IPS-18a (cell line): ENCODE measurements at regions not wholly inside any gene's neighbourhood (a gene's known extent, or its start where the extent isn't known, plus 50 kb on each side); places are given as distances from the start of the nearest gene placed in this dataset.

Source experiments
- H3K27ac ChIP-seq: one replicate; pipeline ENCODE4 v1.5.1; 2013; ENCODE audit warnings: low read length
- H3K27me3 ChIP-seq: one replicate; pipeline ENCODE4 v1.6.1; 2013; ENCODE audit warnings: mild to moderate bottlenecking, low read length; ENCODE audit not compliant: control insufficient read depth, insufficient read depth
- H3K36me3 ChIP-seq: one replicate; pipeline ENCODE4 v1.6.1; 2013; ENCODE audit warnings: low read depth, low read length; ENCODE audit not compliant: control insufficient read depth
- H3K4me1 ChIP-seq: one replicate; pipeline ENCODE4 v1.6.1; 2013; ENCODE audit warnings: low read depth, low read length; ENCODE audit not compliant: control insufficient read depth
- H3K4me3 ChIP-seq: one replicate; pipeline ENCODE4 v1.5.1; 2013; ENCODE audit warnings: low read length
- H3K9ac ChIP-seq: one replicate; pipeline ENCODE4 v1.6.1; 2013; ENCODE audit warnings: mild to moderate bottlenecking, low read length, moderate library complexity
- H3K9me3 ChIP-seq: one replicate; pipeline ENCODE4 v1.6.1; 2013; ENCODE audit warnings: low read depth, low read length; ENCODE audit not compliant: control insufficient read depth

- no peaks in the 10 kb centered on the region for H3K27me3 ChIP-seq
- H3K9ac ChIP-seq = no peak overlapping the region
- no peaks in the 10 kb centered on the region for H3K36me3 ChIP-seq
- no peak overlapping the region for H3K4me3 ChIP-seq
- H3K27ac ChIP-seq = no peak overlapping the region
- no peaks in the 10 kb centered on the region for H3K9me3 ChIP-seq
- no peaks in the 10 kb centered on the region for H3K4me1 ChIP-seq
These were observed 91.4 kb downstream of the SUDS3 start for GRCh38 chr12:118467641-118468305.

- no peak overlapping the region for H3K4me3 ChIP-seq
These were observed 96.6 kb downstream of the SUDS3 start for GRCh38 chr12:118472940-118473339.

GRCh38 chr12:118480235-118480634, 103.9 kb downstream of the SUDS3 start:
- Histone ChIP-seq H3K9me3 (no peaks in the 10 kb centered on the region), H3K36me3 (no peaks in the 10 kb centered on the region), H3K9ac (no peak overlapping the region), H3K4me1 (peaks cover 3% of the 10 kb centered on the region), H3K27me3 (no peaks in the 10 kb centered on the region), H3K4me3 (no peak overlapping the region), H3K27ac (no peak overlapping the region)

More at GRCh38 chr12:118472940-118473339, 96.6 kb downstream of the SUDS3 start:
- H3K27ac ChIP-seq = no peak overlapping the region
- no peak overlapping the region for H3K9ac ChIP-seq
- no peaks in the 10 kb centered on the region for H3K36me3 ChIP-seq
- H3K9me3 ChIP-seq = no peaks in the 10 kb centered on the region
- no peaks in the 10 kb centered on the region for H3K4me1 ChIP-seq
- no peaks in the 10 kb centered on the region for H3K27me3 ChIP-seq

- H3K4me3 ChIP-seq = no peak overlapping the region
- H3K36me3 ChIP-seq = no peaks in the 10 kb centered on the region
- H3K27me3 ChIP-seq = no peaks in the 10 kb centered on the region
- H3K9ac ChIP-seq = no peak overlapping the region
- H3K27ac ChIP-seq = no peak overlapping the region
- no peaks in the 10 kb centered on the region for H3K4me1 ChIP-seq
- no peaks in the 10 kb centered on the region for H3K9me3 ChIP-seq
These were observed 111.7 kb downstream of the SUDS3 start for GRCh38 chr12:118488034-118488433.

GRCh38 chr12:118493962-118494361, 117.6 kb downstream of the SUDS3 start:
- Histone ChIP-seq H3K4me1 (no peaks in the 10 kb centered on the region), H3K9ac (no peak overlapping the region), H3K4me3 (no peak overlapping the region), H3K27ac (no peak overlapping the region), H3K27me3 (no peaks in the 10 kb centered on the region), H3K36me3 (no peaks in the 10 kb centered on the region), H3K9me3 (no peaks in the 10 kb centered on the region)

- Histone ChIP-seq H3K9me3 (no peaks in the 10 kb centered on the region), H3K27ac (no peak overlapping the region), H3K27me3 (no peaks in the 10 kb centered on the region), H3K36me3 (no peaks in the 10 kb centered on the region), H3K9ac (no peak overlapping the region), H3K4me1 (no peaks in the 10 kb centered on the region), H3K4me3 (no peak overlapping the region)
These were observed 118.4 kb downstream of the SUDS3 start for GRCh38 chr12:118494776-118495175.

GRCh38 chr12:118495296-118495695, 118.9 kb downstream of the SUDS3 start:
- Histone ChIP-seq H3K4me3 (no peak overlapping the region), H3K9me3 (no peaks in the 10 kb centered on the region), H3K27me3 (no peaks in the 10 kb centered on the region), H3K9ac (no peak overlapping the region), H3K36me3 (no peaks in the 10 kb centered on the region), H3K4me1 (no peaks in the 10 kb centered on the region), H3K27ac (no peak overlapping the region)

- no peak overlapping the region for H3K4me3 ChIP-seq
- no peak overlapping the region for H3K27ac ChIP-seq
- H3K9me3 ChIP-seq = no peaks in the 10 kb centered on the region
- H3K36me3 ChIP-seq = no peaks in the 10 kb centered on the region
- H3K9ac ChIP-seq = no peak overlapping the region
- H3K4me1 ChIP-seq = no peaks in the 10 kb centered on the region
- no peaks in the 10 kb centered on the region for H3K27me3 ChIP-seq
These were observed 121.8 kb downstream of the SUDS3 start for GRCh38 chr12:118498171-118498570.

GRCh38 chr12:118500299-118500698, 123.9 kb downstream of the SUDS3 start:
- H3K27ac ChIP-seq = no peak overlapping the region
- no peaks in the 10 kb centered on the region for H3K9me3 ChIP-seq
- H3K4me1 ChIP-seq = no peaks in the 10 kb centered on the region
- no peaks in the 10 kb centered on the region for H3K27me3 ChIP-seq
- no peak overlapping the region for H3K9ac ChIP-seq
- no peak overlapping the region for H3K4me3 ChIP-seq
- H3K36me3 ChIP-seq = no peaks in the 10 kb centered on the region

GRCh38 chr12:118501489-118501888, 125.1 kb downstream of the SUDS3 start:
- no peaks in the 10 kb centered on the region for H3K36me3 ChIP-seq
- no peaks in the 10 kb centered on the region for H3K4me1 ChIP-seq
- no peaks in the 10 kb centered on the region for H3K27me3 ChIP-seq
- H3K27ac ChIP-seq = no peak overlapping the region
- H3K9ac ChIP-seq = no peak overlapping the region
- H3K4me3 ChIP-seq = no peak overlapping the region
- H3K9me3 ChIP-seq = no peaks in the 10 kb centered on the region

- no peaks in the 10 kb centered on the region for H3K27me3 ChIP-seq
- no peak overlapping the region for H3K4me3 ChIP-seq
- no peaks in the 10 kb centered on the region for H3K9me3 ChIP-seq
- H3K9ac ChIP-seq = no peak overlapping the region
- H3K4me1 ChIP-seq = no peaks in the 10 kb centered on the region
- H3K36me3 ChIP-seq = no peaks in the 10 kb centered on the region
- no peak overlapping the region for H3K27ac ChIP-seq
These were observed 127.1 kb downstream of the SUDS3 start for GRCh38 chr12:118503476-118503875.

GRCh38 chr12:118512669-118513068, 136.3 kb downstream of the SUDS3 start:
- no peak overlapping the region for H3K4me3 ChIP-seq
- no peaks in the 10 kb centered on the region for H3K27me3 ChIP-seq
- H3K9me3 ChIP-seq = no peaks in the 10 kb centered on the region
- no peak overlapping the region for H3K27ac ChIP-seq
- no peaks in the 10 kb centered on the region for H3K4me1 ChIP-seq
- H3K9ac ChIP-seq = no peak overlapping the region
- no peaks in the 10 kb centered on the region for H3K36me3 ChIP-seq
